ENCODE measurements at regions not wholly inside any gene's neighbourhood (a gene's known extent, or its start where the extent isn't known, plus 50 kb on each side); places are given as distances from the start of the nearest gene placed in this dataset.

GRCh38 chr5:63217422-63217821 is 638.8 kb downstream of the LRRC70 start:
- no peak for TF ChIP-seq EZH2 (IDR thresholded peaks at IDR 0.05; ENCODE audit: borderline replicate concordance, low read length)
- TF ChIP-seq CTCF (IDR thresholded peaks at IDR 0.05; ENCODE audit: low read length) = no peak

Data from OCI-LY1 (cell line).